Activated CD8-positive, alpha-beta T cell treated with anti-CD3 and anti-CD28 coated beads for 36 hours (primary cell): ENCODE measurements at regions not wholly inside any gene's neighbourhood (a gene's known extent, or its start where the extent isn't known, plus 50 kb on each side); places are given as distances from the start of the nearest gene placed in this dataset.

Experiments used
- ATAC-seq: fragments of 200-7000 bp; cut with Tn5 transposase; one replicate; pipeline ENCODE4 v1.10.0; 2021; ENCODE audit warnings: mild to moderate bottlenecking, moderate library complexity
- CTCF ChIA-PET: fragments of 350-600 bp; sonication (Branson Sonifier 250); formaldehyde crosslinking; loops from one replicate; lab custom pipeline; 2021; ENCODE audit warnings: antibody characterized with exemption; lab: Charles Lee
- POLR2A ChIA-PET: fragments of 350-600 bp; sonication (Branson Sonifier 250); formaldehyde crosslinking; loops from one replicate; lab custom pipeline; 2021; ENCODE audit warnings: antibody characterized with exemption; lab: Charles Lee
- DNase-seq: peaks from one replicate; pipeline ENCODE4 v3.0.0-alpha.2; 2020
- H3K27ac Mint-ChIP-seq: one replicate; pipeline ENCODE4 v1.8.0; 2021; ENCODE audit warnings: mild to moderate bottlenecking, mixed read lengths
- H3K27me3 Mint-ChIP-seq: one replicate; pipeline ENCODE4 v1.8.0; 2021; ENCODE audit warnings: mixed read lengths
- H3K36me3 Mint-ChIP-seq: one replicate; pipeline ENCODE4 v1.8.0; 2021; ENCODE audit warnings: low read depth, mixed read lengths
- H3K4me1 Mint-ChIP-seq: one replicate; pipeline ENCODE4 v1.8.0; 2021; ENCODE audit warnings: low read depth, mixed read lengths
- H3K4me3 Mint-ChIP-seq: one replicate; pipeline ENCODE4 v1.8.0; 2021; ENCODE audit warnings: mild to moderate bottlenecking, moderate library complexity, mixed read lengths
- H3K9me3 Mint-ChIP-seq: one replicate; pipeline ENCODE4 v1.8.0; 2021; ENCODE audit warnings: mixed read lengths
- CTCF ChIP-seq: fragments of 200-600 bp; IDR thresholded peaks from one replicate; pipeline ENCODE4 v1.8.0; 2022; ENCODE audit warnings: antibody characterized with exemption, mild to moderate bottlenecking
- intact Hi-C: fragments of 100-400 bp; cut with micrococcal nuclease; formaldehyde crosslinking; loops from one replicate; pipeline ENCODE4 v1.10.0; 2022

GRCh38 chr17:36747861-36748260, 146.5 kb downstream of the MRM1 start:
- Mint-ChIP-seq H3K4me3 (no peak overlapping the region), H3K36me3 (no peaks in the 10 kb centered on the region), H3K9me3 (no peaks in the 10 kb centered on the region), H3K27me3 (no peaks in the 10 kb centered on the region), H3K27ac (no peak overlapping the region), H3K4me1 (no peaks in the 10 kb centered on the region)
- intact Hi-C loops: no loop called here
- no peak for DNase-seq
- no peak for TF ChIP-seq CTCF
- CTCF ChIA-PET: interaction anchor here (0.9 to 1.5 kb wide), 2 partner anchors 10 to 118 kb away, joined by 3 to 4 read pairs; no protein-coding TSS in a partner anchor
- POLR2A ChIA-PET: no interaction called here
- no peak for ATAC-seq

GRCh38 chr17:36748272-36748671, 146.9 kb downstream of the MRM1 start:
- ChIA-PET POLR2A (no interaction called here), CTCF (interaction anchor here (0.9 to 1.5 kb wide), 2 partner anchors 10 to 119 kb away, joined by 3 to 4 read pairs; no protein-coding TSS in a partner anchor)
- no peaks in the 10 kb centered on the region for H3K36me3 Mint-ChIP-seq
- no peaks in the 10 kb centered on the region for H3K4me1 Mint-ChIP-seq
- intact Hi-C loops: no loop called here
- H3K27me3 Mint-ChIP-seq: no peaks in the 10 kb centered on the region
- no peak for TF ChIP-seq CTCF
- ATAC-seq (no peak), DNase-seq (no peak)
- no peak overlapping the region for H3K27ac Mint-ChIP-seq
- no peak overlapping the region for H3K4me3 Mint-ChIP-seq
- H3K9me3 Mint-ChIP-seq: no peaks in the 10 kb centered on the region

- no peaks in the 10 kb centered on the region for H3K36me3 Mint-ChIP-seq
- DNase-seq: no peak
- no peak overlapping the region for H3K4me3 Mint-ChIP-seq
- ChIA-PET POLR2A (no interaction called here), CTCF (interaction anchor here (1.5 kb wide), 1 partner anchor 120 kb away, joined by 4 read pairs; no protein-coding TSS in a partner anchor)
- no peaks in the 10 kb centered on the region for H3K4me1 Mint-ChIP-seq
- no peak for TF ChIP-seq CTCF
- intact Hi-C loops: no loop called here
- no peaks in the 10 kb centered on the region for H3K9me3 Mint-ChIP-seq
- H3K27me3 Mint-ChIP-seq: peaks cover 2% of the 10 kb centered on the region
- no peak overlapping the region for H3K27ac Mint-ChIP-seq
- no peak for ATAC-seq
Observed at GRCh38 chr17:36749493-36749892, 148.1 kb downstream of the MRM1 start.

GRCh38 chr17:36750316-36750885, 149.0 kb downstream of the MRM1 start:
- no peak for ATAC-seq
- H3K27me3 Mint-ChIP-seq: peaks cover 2% of the 10 kb centered on the region
- no peaks in the 10 kb centered on the region for H3K4me1 Mint-ChIP-seq
- intact Hi-C loops: loop anchor here (10.0 kb wide), 1 partner anchor 116 kb away; no protein-coding TSS in a partner anchor
- no peaks in the 10 kb centered on the region for H3K9me3 Mint-ChIP-seq
- H3K36me3 Mint-ChIP-seq: no peaks in the 10 kb centered on the region
- no peak overlapping the region for H3K27ac Mint-ChIP-seq
- CTCF ChIA-PET: no interaction called here
- POLR2A ChIA-PET: no interaction called here
- TF ChIP-seq CTCF: no peak
- no peak overlapping the region for H3K4me3 Mint-ChIP-seq
- DNase-seq: no peak

- Mint-ChIP-seq H3K4me1 (no peaks in the 10 kb centered on the region), H3K4me3 (no peak overlapping the region), H3K27me3 (peaks cover 2% of the 10 kb centered on the region), H3K36me3 (no peaks in the 10 kb centered on the region), H3K27ac (no peak overlapping the region), H3K9me3 (no peaks in the 10 kb centered on the region)
- POLR2A ChIA-PET: interaction anchor here (1.3 kb wide), 1 partner anchor 197 kb away, joined by 4 read pairs; the partner anchor contains the start of gene AATF
- no peak for ATAC-seq
- TF ChIP-seq CTCF: no peak
- CTCF ChIA-PET: interaction anchor here (1.0 kb wide), 1 partner anchor 123 kb away, joined by 4 read pairs; no protein-coding TSS in a partner anchor
- intact Hi-C loops: loop anchor here (10.0 kb wide), 1 partner anchor 117 kb away; no protein-coding TSS in a partner anchor
- no peak for DNase-seq
Observed at GRCh38 chr17:36752096-36752888, 150.9 kb downstream of the MRM1 start.
